B cell (primary cell): ENCODE measurements at regions not wholly inside any gene's neighbourhood (a gene's known extent, or its start where the extent isn't known, plus 50 kb on each side); places are given as distances from the start of the nearest gene placed in this dataset.

Experiments used
- ATAC-seq: fragments of 200-7000 bp; cut with Tn5 transposase; one replicate; pipeline ENCODE4 v1.10.0; 2021; ENCODE audit warnings: low read depth, mild to moderate bottlenecking, moderate number of reproducible peaks, moderate library complexity
- CTCF ChIA-PET: fragments of 350-600 bp; sonication (Branson Sonifier 250); formaldehyde crosslinking; loops from one replicate; lab custom pipeline; 2021; ENCODE audit warnings: antibody characterized with exemption, inconsistent platforms; lab: Charles Lee
- POLR2A ChIA-PET: fragments of 350-600 bp; sonication (Branson Sonifier 250); formaldehyde crosslinking; loops from one replicate; lab custom pipeline; 2021; ENCODE audit warnings: antibody characterized with exemption; lab: Charles Lee
- DNase-seq: peaks from one replicate; pipeline ENCODE4 v3.0.0; 2013
- H2AFZ ChIP-seq: 2 replicates; pipeline ENCODE4 v1.6.1; 2012; ENCODE audit warnings: mild to moderate bottlenecking, low read depth, low read length; ENCODE audit not compliant: insufficient read depth, poor library complexity, severe bottlenecking
- H3K27ac ChIP-seq, 2 donors: 1 replicate in 1 of 2; 2 replicates in 1 of 2; pipeline ENCODE4 v1.5.1; 2012 to 2013; ENCODE audit warnings: low read length in 2 of 2, mild to moderate bottlenecking in 2 of 2, moderate library complexity in 1 of 2
- H3K27me3 ChIP-seq, 4 experiments: fragments of 200-600 bp in 1 of 4; sonication (generic) in 1 of 4; replicated peaks in 1 of 4; 1 replicate in 2 of 4; 2 replicates in 2 of 4; pipeline versions ENCODE4 v1.6.1 to v1.7.0; 2013 to 2016; ENCODE audit warnings: low read length in 3 of 4, mild to moderate bottlenecking in 2 of 4, mixed read lengths in 1 of 4, moderate library complexity in 1 of 4; ENCODE audit not compliant: insufficient read depth in 4 of 4, control insufficient read depth in 3 of 4; ENCODE audit errors: control extremely low read depth in 1 of 4
- H3K36me3 ChIP-seq, 2 experiments: replicated peaks in 1 of 2; 1 replicate in 1 of 2; 2 replicates in 1 of 2; pipeline versions ENCODE4 v1.6.1 to v1.7.1; 2013; ENCODE audit warnings: low read length in 1 of 2; ENCODE audit not compliant: insufficient read depth in 2 of 2, control insufficient read depth in 1 of 2; ENCODE audit errors: control extremely low read depth in 1 of 2, extremely low read depth in 1 of 2
- H3K4me1 ChIP-seq, 2 donors: fragments of 200-600 bp in 1 of 2; sonication (generic) in 1 of 2; 1 replicate in 1 of 2; 2 replicates in 1 of 2; pipeline versions ENCODE4 v1.5.1 to v1.6.1; 2013 to 2017; ENCODE audit warnings: low read length in 2 of 2; ENCODE audit not compliant: control insufficient read depth in 2 of 2, insufficient read depth in 2 of 2
- H3K4me2 ChIP-seq: replicated peaks from 2 replicates; pipeline ENCODE3; 2012; ENCODE audit warnings: mild to moderate bottlenecking, low read depth, low read length; ENCODE audit not compliant: poor library complexity, severe bottlenecking
- H3K4me3 ChIP-seq, 5 experiments: fragments of 200-600 bp in 1 of 5; sonication (generic) in 1 of 5; 1 replicate in 3 of 5; 2 replicates in 2 of 5; pipeline versions ENCODE4 v1.5.1 to v1.7.0; 2011 to 2016; ENCODE audit warnings: low read length in 4 of 5, mild to moderate bottlenecking in 4 of 5, low read depth in 2 of 5, control low read depth in 1 of 5, moderate library complexity in 1 of 5; ENCODE audit not compliant: insufficient read depth in 1 of 5; ENCODE audit errors: control extremely low read depth in 1 of 5, extremely low read depth in 1 of 5
- H3K79me2 ChIP-seq: fragments of 200-600 bp; sonication (generic); one replicate; pipeline ENCODE4 v1.6.0; 2016; ENCODE audit warnings: low read length; ENCODE audit not compliant: control insufficient read depth, insufficient read depth
- H3K9ac ChIP-seq: fragments of 200-600 bp; sonication (generic); 2 replicates; pipeline ENCODE4 v1.6.1; 2017; ENCODE audit warnings: mild to moderate bottlenecking, low read length, moderate library complexity
- H3K9me3 ChIP-seq, 3 donors: one replicate each; pipeline versions ENCODE4 v1.6.1 to v1.7.1; 2013; ENCODE audit warnings: low read length in 2 of 3; ENCODE audit not compliant: control insufficient read depth in 2 of 3, insufficient read depth in 1 of 3; ENCODE audit errors: control extremely low read depth in 1 of 3
- H4K20me1 ChIP-seq: 2 replicates; pipeline ENCODE4 v1.6.0; 2012; ENCODE audit warnings: mild to moderate bottlenecking, low read length; ENCODE audit not compliant: insufficient read depth, control insufficient read depth, poor library complexity, severe bottlenecking
- H3K27ac Mint-ChIP-seq: one replicate; pipeline ENCODE4 v1.8.0; 2021; ENCODE audit warnings: mixed read lengths
- H3K27me3 Mint-ChIP-seq: one replicate; pipeline ENCODE4 v1.8.0; 2021; ENCODE audit warnings: mixed read lengths
- H3K4me1 Mint-ChIP-seq: one replicate; pipeline ENCODE4 v1.8.0; 2021; ENCODE audit warnings: mixed read lengths
- H3K4me3 Mint-ChIP-seq: one replicate; pipeline ENCODE4 v1.8.0; 2021; ENCODE audit warnings: mixed read lengths
- H3K9me3 Mint-ChIP-seq: one replicate; pipeline ENCODE4 v1.8.0; 2022; ENCODE audit warnings: mixed read lengths; ENCODE audit not compliant: insufficient read depth
- CTCF ChIP-seq: fragments of 200-600 bp; IDR thresholded peaks from one replicate; pipeline ENCODE4 v1.8.0; 2022; ENCODE audit warnings: antibody characterized with exemption, mild to moderate bottlenecking
- EZH2 ChIP-seq: IDR thresholded peaks from 2 replicates; pipeline ENCODE4 v1.6.1; 2012; ENCODE audit warnings: borderline replicate concordance, low read depth, mild to moderate bottlenecking, moderate library complexity, low read length; ENCODE audit not compliant: insufficient read depth, poor library complexity, severe bottlenecking
- WGBS: methylation state at CpG from one replicate; pipeline ENCODE4 v1.1.5; 2013; ENCODE audit warnings: missing lambda C conversion rate; ENCODE audit not compliant: insufficient coverage; 5-methylcytosine and 5-hydroxymethylcytosine counted together
- intact Hi-C: fragments of 100-400 bp; cut with micrococcal nuclease; formaldehyde crosslinking; loops from one replicate; pipeline ENCODE4 v1.10.0; 2022

- CTCF ChIA-PET, result no interaction called here
- H3K9ac ChIP-seq, result no peak overlapping the region
- WGBS, result no CpG with 5 or more reads among the region's 2 CpGs
- peaks cover 0 to 19% (median 0%) of the 10 kb centered on the region in 3 donors for H3K9me3 ChIP-seq
- POLR2A ChIA-PET, result no interaction called here
- H3K4me2 ChIP-seq, result no peak overlapping the region
- H3K27me3 Mint-ChIP-seq, result peaks cover 29% of the 10 kb centered on the region
- H3K9me3 Mint-ChIP-seq, result peaks cover 4% of the 10 kb centered on the region
- no peak overlapping the region for H3K4me3 Mint-ChIP-seq
- no peaks in the 10 kb centered on the region for H3K4me1 Mint-ChIP-seq
- no peak for DNase-seq
- H3K4me1 ChIP-seq, result no peaks in the 10 kb centered on the region
- H3K27me3 ChIP-seq, result peaks cover 0 to 6% (median 1%) of the 10 kb centered on the region in 4 experiments
- intact Hi-C loops, result no loop called here
- TF ChIP-seq EZH2 (no peak), CTCF (no peak)
- no peak for ATAC-seq
- H3K27ac ChIP-seq, result no peak overlapping the region
- H3K36me3 ChIP-seq, result no peaks in the 10 kb centered on the region
- no peak overlapping the region for H3K27ac Mint-ChIP-seq
- H3K79me2 ChIP-seq, result no peaks in the 10 kb centered on the region
- H4K20me1 ChIP-seq, result no peaks in the 10 kb centered on the region
- H2AFZ ChIP-seq, result no peak overlapping the region
- H3K4me3 ChIP-seq, result no peak overlapping the region
Measured at GRCh38 chr2:20877960-20878359, 55.1 kb upstream of the LDAH start.
